ENCODE measurements at regions not wholly inside any gene's neighbourhood (a gene's known extent, or its start where the extent isn't known, plus 50 kb on each side); places are given as distances from the start of the nearest gene placed in this dataset.

DNA sequence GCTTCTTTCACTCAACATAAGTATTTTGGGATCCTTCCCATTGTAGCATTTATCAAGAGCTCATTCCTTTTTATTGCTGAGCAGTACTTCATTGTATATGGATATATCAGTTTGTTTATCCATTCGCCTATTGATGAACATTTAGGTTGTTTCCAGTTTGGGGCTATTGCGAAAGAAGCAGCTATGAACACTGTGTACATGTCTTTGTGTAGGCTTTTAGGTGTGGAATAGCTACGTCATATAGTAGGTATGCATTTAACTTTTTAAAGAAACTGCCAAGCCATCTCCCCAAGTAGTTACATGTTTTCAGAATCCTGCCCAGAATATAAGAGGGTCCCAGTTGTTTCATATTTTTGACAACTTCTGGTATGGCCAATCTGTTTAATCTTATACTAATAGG is 468.1 kb downstream of the IPMK start:
- Histone ChIP-seq H3K4me2 (ENCODE audit: control insufficient read depth, insufficient read depth) (no peak overlapping the region), H2AFZ (ENCODE audit: control insufficient read depth, low read depth, low read length) (no peak overlapping the region), H4K20me1 (ENCODE audit: control insufficient read depth, insufficient read depth) (no peaks in the 10 kb centered on the region), H3K36me3 (ENCODE audit: control insufficient read depth in 2 of 2, insufficient read depth in 2 of 2, low read length in 1 of 2) (no peaks in the 10 kb centered on the region), H3K27ac (ENCODE audit: control insufficient read depth, insufficient read depth) (no peak overlapping the region), H3K79me2 (ENCODE audit: control insufficient read depth, insufficient read depth, low read length) (no peaks in the 10 kb centered on the region), H3K4me3 (no peak overlapping the region), H3K9ac (ENCODE audit: control insufficient read depth, insufficient read depth, low read length) (no peak overlapping the region), H3K4me1 (ENCODE audit: control insufficient read depth, insufficient read depth, low read length) (no peaks in the 10 kb centered on the region), H3K27me3 (replicated peaks in 1 of 2; ENCODE audit: control insufficient read depth in 2 of 2, insufficient read depth in 2 of 2, low read length in 1 of 2) (no peaks in the 10 kb centered on the region), H3K9me3 (replicated peaks; ENCODE audit: control insufficient read depth, insufficient read depth, low read length) (no peaks in the 10 kb centered on the region)
- WGBS (ENCODE audit: insufficient coverage, insufficient replicate concordance, low lambda C conversion rate, missing lambda C conversion rate): 19% methylated on average over 3 of the region's 3 CpGs
- intact Hi-C loops (cut with micrococcal nuclease; ENCODE audit: unreplicated experiment): no loop called here
- no peak for DNase-seq (ENCODE audit: low read depth, low spot score)
- SMC1A ChIA-PET (ENCODE audit: uncharacterized antibody, unreplicated experiment): no interaction called here
- CTCF ChIA-PET: no interaction called here
- ATAC-seq: no peak
- BruUV-seq (replicated peaks): no TSS peak
- RAD21 ChIA-PET (ENCODE audit: unreplicated experiment): no interaction called here
- TF ChIP-seq RCOR1 (conservative IDR thresholded peaks at IDR 0.05; ENCODE audit: low read depth, low read length) (no peak), POLR2AphosphoS5 (IDR thresholded peaks at IDR 0.05; ENCODE audit: low read length) (no peak), HCFC1 (IDR thresholded peaks at IDR 0.05; ENCODE audit: low read length) (no peak), CBFB (IDR thresholded peaks at IDR 0.05; ENCODE audit: low read depth) (no peak), NRF1 (conservative IDR thresholded peaks at IDR 0.05; ENCODE audit: low read depth, low read length) (no peak), RUNX3 (IDR thresholded peaks at IDR 0.05; ENCODE audit: low read length) (no peak), ETV6 (conservative IDR thresholded peaks at IDR 0.05 in 1 of 2, IDR thresholded peaks at IDR 0.05 in 1 of 2; ENCODE audit: borderline replicate concordance in 1 of 2, low read depth in 1 of 2) (no peak), WRNIP1 (IDR thresholded peaks at IDR 0.05; ENCODE audit: borderline replicate concordance, low read depth, low read length) (no peak), GABPA (IDR thresholded peaks at IDR 0.05; ENCODE audit: low read depth) (no peak), EZH2 (IDR thresholded peaks at IDR 0.05; ENCODE audit: borderline replicate concordance, control insufficient read depth, low read depth, low read length) (no peak), PAX5 (IDR thresholded peaks at IDR 0.05; ENCODE audit: borderline replicate concordance, low read depth, low read length) (no peak), SMARCA5 (IDR thresholded peaks at IDR 0.05) (no peak)
- TF ChIP-seq, protein P1, sequence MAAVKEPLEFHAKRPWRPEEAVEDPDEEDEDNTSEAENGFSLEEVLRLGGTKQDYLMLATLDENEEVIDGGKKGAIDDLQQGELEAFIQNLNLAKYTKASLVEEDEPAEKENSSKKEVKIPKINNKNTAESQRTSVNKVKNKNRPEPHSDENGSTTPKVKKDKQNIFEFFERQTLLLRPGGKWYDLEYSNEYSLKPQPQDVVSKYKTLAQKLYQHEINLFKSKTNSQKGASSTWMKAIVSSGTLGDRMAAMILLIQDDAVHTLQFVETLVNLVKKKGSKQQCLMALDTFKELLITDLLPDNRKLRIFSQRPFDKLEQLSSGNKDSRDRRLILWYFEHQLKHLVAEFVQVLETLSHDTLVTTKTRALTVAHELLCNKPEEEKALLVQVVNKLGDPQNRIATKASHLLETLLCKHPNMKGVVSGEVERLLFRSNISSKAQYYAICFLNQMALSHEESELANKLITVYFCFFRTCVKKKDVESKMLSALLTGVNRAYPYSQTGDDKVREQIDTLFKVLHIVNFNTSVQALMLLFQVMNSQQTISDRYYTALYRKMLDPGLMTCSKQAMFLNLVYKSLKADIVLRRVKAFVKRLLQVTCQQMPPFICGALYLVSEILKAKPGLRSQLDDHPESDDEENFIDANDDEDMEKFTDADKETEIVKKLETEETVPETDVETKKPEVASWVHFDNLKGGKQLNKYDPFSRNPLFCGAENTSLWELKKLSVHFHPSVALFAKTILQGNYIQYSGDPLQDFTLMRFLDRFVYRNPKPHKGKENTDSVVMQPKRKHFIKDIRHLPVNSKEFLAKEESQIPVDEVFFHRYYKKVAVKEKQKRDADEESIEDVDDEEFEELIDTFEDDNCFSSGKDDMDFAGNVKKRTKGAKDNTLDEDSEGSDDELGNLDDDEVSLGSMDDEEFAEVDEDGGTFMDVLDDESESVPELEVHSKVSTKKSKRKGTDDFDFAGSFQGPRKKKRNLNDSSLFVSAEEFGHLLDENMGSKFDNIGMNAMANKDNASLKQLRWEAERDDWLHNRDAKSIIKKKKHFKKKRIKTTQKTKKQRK (IDR thresholded peaks at IDR 0.05; ENCODE audit: low read depth, low read length): no peak
- TF ChIP-seq, protein P2, sequence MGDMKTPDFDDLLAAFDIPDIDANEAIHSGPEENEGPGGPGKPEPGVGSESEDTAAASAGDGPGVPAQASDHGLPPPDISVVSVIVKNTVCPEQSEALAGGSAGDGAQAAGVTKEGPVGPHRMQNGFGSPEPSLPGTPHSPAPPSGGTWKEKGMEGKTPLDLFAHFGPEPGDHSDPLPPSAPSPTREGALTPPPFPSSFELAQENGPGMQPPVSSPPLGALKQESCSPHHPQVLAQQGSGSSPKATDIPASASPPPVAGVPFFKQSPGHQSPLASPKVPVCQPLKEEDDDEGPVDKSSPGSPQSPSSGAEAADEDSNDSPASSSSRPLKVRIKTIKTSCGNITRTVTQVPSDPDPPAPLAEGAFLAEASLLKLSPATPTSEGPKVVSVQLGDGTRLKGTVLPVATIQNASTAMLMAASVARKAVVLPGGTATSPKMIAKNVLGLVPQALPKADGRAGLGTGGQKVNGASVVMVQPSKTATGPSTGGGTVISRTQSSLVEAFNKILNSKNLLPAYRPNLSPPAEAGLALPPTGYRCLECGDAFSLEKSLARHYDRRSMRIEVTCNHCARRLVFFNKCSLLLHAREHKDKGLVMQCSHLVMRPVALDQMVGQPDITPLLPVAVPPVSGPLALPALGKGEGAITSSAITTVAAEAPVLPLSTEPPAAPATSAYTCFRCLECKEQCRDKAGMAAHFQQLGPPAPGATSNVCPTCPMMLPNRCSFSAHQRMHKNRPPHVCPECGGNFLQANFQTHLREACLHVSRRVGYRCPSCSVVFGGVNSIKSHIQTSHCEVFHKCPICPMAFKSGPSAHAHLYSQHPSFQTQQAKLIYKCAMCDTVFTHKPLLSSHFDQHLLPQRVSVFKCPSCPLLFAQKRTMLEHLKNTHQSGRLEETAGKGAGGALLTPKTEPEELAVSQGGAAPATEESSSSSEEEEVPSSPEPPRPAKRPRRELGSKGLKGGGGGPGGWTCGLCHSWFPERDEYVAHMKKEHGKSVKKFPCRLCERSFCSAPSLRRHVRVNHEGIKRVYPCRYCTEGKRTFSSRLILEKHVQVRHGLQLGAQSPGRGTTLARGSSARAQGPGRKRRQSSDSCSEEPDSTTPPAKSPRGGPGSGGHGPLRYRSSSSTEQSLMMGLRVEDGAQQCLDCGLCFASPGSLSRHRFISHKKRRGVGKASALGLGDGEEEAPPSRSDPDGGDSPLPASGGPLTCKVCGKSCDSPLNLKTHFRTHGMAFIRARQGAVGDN (IDR thresholded peaks at IDR 0.05): no peak
- TF ChIP-seq, protein P3, sequence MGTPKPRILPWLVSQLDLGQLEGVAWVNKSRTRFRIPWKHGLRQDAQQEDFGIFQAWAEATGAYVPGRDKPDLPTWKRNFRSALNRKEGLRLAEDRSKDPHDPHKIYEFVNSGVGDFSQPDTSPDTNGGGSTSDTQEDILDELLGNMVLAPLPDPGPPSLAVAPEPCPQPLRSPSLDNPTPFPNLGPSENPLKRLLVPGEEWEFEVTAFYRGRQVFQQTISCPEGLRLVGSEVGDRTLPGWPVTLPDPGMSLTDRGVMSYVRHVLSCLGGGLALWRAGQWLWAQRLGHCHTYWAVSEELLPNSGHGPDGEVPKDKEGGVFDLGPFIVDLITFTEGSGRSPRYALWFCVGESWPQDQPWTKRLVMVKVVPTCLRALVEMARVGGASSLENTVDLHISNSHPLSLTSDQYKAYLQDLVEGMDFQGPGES (IDR thresholded peaks at IDR 0.05): no peak
- TF ChIP-seq, protein P4, sequence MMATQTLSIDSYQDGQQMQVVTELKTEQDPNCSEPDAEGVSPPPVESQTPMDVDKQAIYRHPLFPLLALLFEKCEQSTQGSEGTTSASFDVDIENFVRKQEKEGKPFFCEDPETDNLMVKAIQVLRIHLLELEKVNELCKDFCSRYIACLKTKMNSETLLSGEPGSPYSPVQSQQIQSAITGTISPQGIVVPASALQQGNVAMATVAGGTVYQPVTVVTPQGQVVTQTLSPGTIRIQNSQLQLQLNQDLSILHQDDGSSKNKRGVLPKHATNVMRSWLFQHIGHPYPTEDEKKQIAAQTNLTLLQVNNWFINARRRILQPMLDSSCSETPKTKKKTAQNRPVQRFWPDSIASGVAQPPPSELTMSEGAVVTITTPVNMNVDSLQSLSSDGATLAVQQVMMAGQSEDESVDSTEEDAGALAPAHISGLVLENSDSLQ (IDR thresholded peaks at IDR 0.05): no peak
- in situ Hi-C loops (cut with MboI): no loop called here
- POLR2A ChIA-PET: no interaction called here
- FAIRE-seq: no peak

Measured in GM12878 (cell line).